ENCODE measurements at regions not wholly inside any gene's neighbourhood (a gene's known extent, or its start where the extent isn't known, plus 50 kb on each side); places are given as distances from the start of the nearest gene placed in this dataset.

- TF ChIP-seq, protein P1, sequence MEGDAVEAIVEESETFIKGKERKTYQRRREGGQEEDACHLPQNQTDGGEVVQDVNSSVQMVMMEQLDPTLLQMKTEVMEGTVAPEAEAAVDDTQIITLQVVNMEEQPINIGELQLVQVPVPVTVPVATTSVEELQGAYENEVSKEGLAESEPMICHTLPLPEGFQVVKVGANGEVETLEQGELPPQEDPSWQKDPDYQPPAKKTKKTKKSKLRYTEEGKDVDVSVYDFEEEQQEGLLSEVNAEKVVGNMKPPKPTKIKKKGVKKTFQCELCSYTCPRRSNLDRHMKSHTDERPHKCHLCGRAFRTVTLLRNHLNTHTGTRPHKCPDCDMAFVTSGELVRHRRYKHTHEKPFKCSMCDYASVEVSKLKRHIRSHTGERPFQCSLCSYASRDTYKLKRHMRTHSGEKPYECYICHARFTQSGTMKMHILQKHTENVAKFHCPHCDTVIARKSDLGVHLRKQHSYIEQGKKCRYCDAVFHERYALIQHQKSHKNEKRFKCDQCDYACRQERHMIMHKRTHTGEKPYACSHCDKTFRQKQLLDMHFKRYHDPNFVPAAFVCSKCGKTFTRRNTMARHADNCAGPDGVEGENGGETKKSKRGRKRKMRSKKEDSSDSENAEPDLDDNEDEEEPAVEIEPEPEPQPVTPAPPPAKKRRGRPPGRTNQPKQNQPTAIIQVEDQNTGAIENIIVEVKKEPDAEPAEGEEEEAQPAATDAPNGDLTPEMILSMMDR (IDR thresholded peaks at IDR 0.05), result no peak
- TF ChIP-seq POLR2A (IDR thresholded peaks at IDR 0.05), result no peak
Observed at GRCh38 chr7:367351-367901, 77.5 kb downstream of the FOXL3 start.

Measured in adrenal gland (tissue), 5 donors.